GM10266 (cell line): ENCODE measurements at regions not wholly inside any gene's neighbourhood (a gene's known extent, or its start where the extent isn't known, plus 50 kb on each side); places are given as distances from the start of the nearest gene placed in this dataset.

Experiments used
- DNase-seq: peaks from one replicate; pipeline ENCODE4 v3.0.0; 2012; ENCODE audit errors: extremely low spot score
- CTCF ChIP-seq: IDR thresholded peaks from 2 replicates; pipeline ENCODE4 v1.5.1; 2012; ENCODE audit warnings: mild to moderate bottlenecking, low read depth; ENCODE audit not compliant: control insufficient read depth, insufficient read depth; ENCODE audit errors: missing control alignments

- DNase-seq: peak; percentile 23
- no peak for TF ChIP-seq CTCF
Observed at GRCh38 chr7:24406053-24406788, 122.2 kb downstream of the NPY start.

DNA sequence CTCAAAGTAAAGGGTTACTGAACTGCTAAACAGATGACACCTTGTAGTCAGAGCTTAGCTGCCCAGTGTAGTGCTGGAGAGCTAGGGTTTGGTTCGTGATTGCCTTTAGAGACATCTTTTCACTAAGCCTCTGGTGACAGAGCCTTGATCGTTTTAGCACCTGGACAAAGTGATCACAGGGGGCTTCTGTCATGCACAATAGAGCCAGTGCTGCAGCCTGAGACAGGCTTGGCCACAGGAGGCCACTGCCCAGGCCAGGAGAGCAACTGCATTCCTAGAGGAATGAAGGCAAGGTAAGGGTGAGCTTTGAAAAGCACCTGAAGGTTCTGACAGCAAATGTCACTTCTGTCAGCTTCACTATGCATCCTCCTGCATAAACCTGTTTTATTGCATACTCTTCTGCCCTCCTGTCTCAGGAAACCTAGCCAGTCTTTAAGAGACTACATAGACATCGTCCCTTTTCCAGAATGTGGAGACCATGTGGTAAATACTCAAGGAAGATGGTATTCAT is 122.9 kb downstream of the NPY start:
- no peak for TF ChIP-seq CTCF
- DNase-seq: no peak

DNA sequence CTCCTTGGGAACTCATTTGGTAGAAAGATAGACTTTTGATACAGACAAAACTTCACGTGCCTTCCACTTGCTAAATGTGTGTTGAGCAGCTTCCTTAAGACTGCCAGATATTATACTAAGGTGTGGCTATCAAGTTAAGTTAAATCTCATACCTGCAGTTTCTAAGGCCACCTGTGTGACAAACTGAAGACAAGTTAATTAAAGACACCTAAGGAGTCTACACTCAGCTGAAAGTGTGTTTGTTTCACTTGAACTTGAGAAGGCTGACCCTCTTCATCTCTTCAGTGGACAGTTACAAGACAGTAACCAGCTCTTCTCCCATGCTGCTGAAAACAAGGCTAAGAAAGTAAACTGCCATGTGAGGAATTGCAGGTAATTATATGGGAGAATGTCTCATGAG is 124.0 kb downstream of the NPY start:
- DNase-seq: no peak
- no peak for TF ChIP-seq CTCF

GRCh38 chr7:24408798-24409430 is 124.9 kb downstream of the NPY start:
- DNase-seq: no peak

GRCh38 chr7:24409431-24410024 is 125.5 kb downstream of the NPY start:
- TF ChIP-seq CTCF: no peak
- DNase-seq: no peak

More at GRCh38 chr7:24408798-24409430, 124.9 kb downstream of the NPY start:
- no peak for TF ChIP-seq CTCF

DNA sequence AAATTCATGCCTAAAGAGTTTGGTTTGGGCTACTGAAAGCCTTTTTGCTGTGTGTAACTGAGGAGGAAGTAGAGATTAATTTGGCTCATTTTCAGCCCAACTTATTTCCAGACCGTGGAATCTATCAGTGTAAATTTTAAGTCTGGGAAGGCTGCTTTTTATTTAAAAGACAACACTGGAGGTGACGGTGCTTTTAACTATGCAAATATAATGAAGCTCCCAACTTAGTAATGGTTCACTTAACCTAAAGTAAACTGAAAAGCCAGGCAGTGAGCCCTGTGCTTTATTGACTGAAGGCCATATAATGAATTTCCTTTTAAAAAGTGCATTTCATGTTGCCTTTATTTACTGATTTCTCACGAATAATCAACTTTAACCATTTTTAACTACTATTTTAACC is 127.2 kb downstream of the NPY start:
- no peak for DNase-seq
- TF ChIP-seq CTCF: no peak
